GM12878 (cell line): ENCODE measurements at regions not wholly inside any gene's neighbourhood (a gene's known extent, or its start where the extent isn't known, plus 50 kb on each side); places are given as distances from the start of the nearest gene placed in this dataset.

Experiments
- ATAC-seq: fragments of 200-7000 bp; cut with Tn5 transposase; 3 replicates; pipeline ENCODE4 v1.9.1; 2020; ENCODE audit warnings: mild to moderate bottlenecking, moderate library complexity
- BruUV-seq: library from RNA; stranded (reverse); fragments of 400-500 nt; replicated peaks from 2 replicates; lab custom pipeline; 2021; lab: Mats Ljungman, UMichigan
- CTCF ChIA-PET: fragments of 300-600 bp; sonication (Branson Sonifier 250); formaldehyde crosslinking; extraction: SDS; loops from one replicate; lab custom pipeline; 2021; ENCODE audit warnings: inconsistent platforms; lab: Yijun Ruan, JAX
- POLR2A ChIA-PET: fragments of 350-600 bp; formaldehyde crosslinking; extraction: SDS; loops from one replicate; lab custom pipeline; 2021; ENCODE audit warnings: inconsistent platforms; lab: Charles Lee
- RAD21 ChIA-PET: fragments of 300-600 bp; sonication (Branson Sonifier 250); formaldehyde crosslinking; loops from one replicate; lab custom pipeline; 2023; ENCODE audit warnings: antibody characterized with exemption; ENCODE audit not compliant: unreplicated experiment; lab: Charles Lee
- SMC1A ChIA-PET: fragments of 300-600 bp; sonication (Branson Sonifier 250); formaldehyde crosslinking; loops from one replicate; lab custom pipeline; 2023; ENCODE audit not compliant: unreplicated experiment, uncharacterized antibody; lab: Charles Lee
- DNase-seq: peaks from one replicate; pipeline ENCODE4 v3.0.0-alpha.2; 2011; ENCODE audit warnings: low read depth, low spot score
- FAIRE-seq: peaks from 3 replicates; lab custom pipeline; 2011; peaks lifted over from hg19 to GRCh38; lab: Jason Lieb, UNC
- H2AFZ ChIP-seq: 2 replicates; pipeline ENCODE4 v1.6.0; 2011; ENCODE audit warnings: low read depth, low read length, control low read depth; ENCODE audit not compliant: control insufficient read depth
- H3K27ac ChIP-seq: 2 replicates; pipeline ENCODE4 v1.5.1; 2011; ENCODE audit warnings: control low read depth; ENCODE audit not compliant: control insufficient read depth, insufficient read depth
- H3K27me3 ChIP-seq, 2 experiments: replicated peaks in 1 of 2; 2 replicates each; pipeline versions ENCODE4 v1.6.0 to v1.6.1; 2011; ENCODE audit warnings: low read length in 1 of 2; ENCODE audit not compliant: control insufficient read depth in 2 of 2, insufficient read depth in 2 of 2
- H3K36me3 ChIP-seq, 2 experiments: 2 replicates each; pipeline ENCODE4 v1.5.1; 2011; ENCODE audit warnings: low read length in 1 of 2; ENCODE audit not compliant: control insufficient read depth in 2 of 2, insufficient read depth in 2 of 2
- H3K4me1 ChIP-seq: 2 replicates; pipeline ENCODE4 v1.6.1; 2011; ENCODE audit warnings: mild to moderate bottlenecking, low read length, moderate library complexity, mixed read lengths; ENCODE audit not compliant: control insufficient read depth, insufficient read depth
- H3K4me2 ChIP-seq: 2 replicates; pipeline ENCODE4 v1.6.0; 2011; ENCODE audit warnings: control low read depth; ENCODE audit not compliant: control insufficient read depth, insufficient read depth
- H3K4me3 ChIP-seq: fragments of 200-600 bp; sonication (generic); 2 replicates; pipeline ENCODE4 v1.5.1; 2016
- H3K79me2 ChIP-seq: 2 replicates; pipeline ENCODE4 v1.6.0; 2011; ENCODE audit warnings: low read length; ENCODE audit not compliant: control insufficient read depth, insufficient read depth
- H3K9ac ChIP-seq: 2 replicates; pipeline ENCODE4 v1.8.0; 2011; ENCODE audit warnings: low read length, control low read depth, mixed read lengths; ENCODE audit not compliant: control insufficient read depth, insufficient read depth
- H3K9me3 ChIP-seq: replicated peaks from 3 replicates; pipeline ENCODE4 v1.5.1; 2011; ENCODE audit warnings: mild to moderate bottlenecking, low read length; ENCODE audit not compliant: control insufficient read depth, insufficient read depth
- H4K20me1 ChIP-seq: 2 replicates; pipeline ENCODE4 v1.6.0; 2011; ENCODE audit not compliant: control insufficient read depth, insufficient read depth
- CBX3 ChIP-seq: fragments of 200-600 bp; sonication (generic); IDR thresholded peaks from 2 replicates; pipeline ENCODE4 v1.6.1; 2016; ENCODE audit warnings: low read depth, borderline replicate concordance
- IRF4 ChIP-seq: IDR thresholded peaks from 2 replicates; pipeline ENCODE4 v1.6.1; 2011; ENCODE audit warnings: low read depth, low read length
- KDM1A ChIP-seq: fragments of 200-600 bp; sonication (generic); IDR thresholded peaks from 2 replicates; pipeline ENCODE4 v1.6.1; 2016; ENCODE audit warnings: borderline replicate concordance
- KLF5 ChIP-seq: fragments of 450-650 bp; IDR thresholded peaks from 2 replicates; pipeline ENCODE4 v1.6.1; 2014; ENCODE audit warnings: mild to moderate bottlenecking; ENCODE audit not compliant: partially characterized antibody
- MAX ChIP-seq: IDR thresholded peaks from 2 replicates; pipeline ENCODE4 v1.6.1; 2012; ENCODE audit warnings: low read depth, low read length, improper control_type of control experiment
- PBX3 ChIP-seq: IDR thresholded peaks from 2 replicates; pipeline ENCODE4 v1.6.1; 2011; ENCODE audit warnings: mild to moderate bottlenecking, low read depth, low read length, moderate library complexity; ENCODE audit not compliant: insufficient replicate concordance
- POU2F2 ChIP-seq: IDR thresholded peaks from 3 replicates; pipeline ENCODE4 v1.6.1; 2011; ENCODE audit warnings: low read depth, mild to moderate bottlenecking, low read length, borderline replicate concordance
- RB1 ChIP-seq: fragments of 450-650 bp; formaldehyde crosslinking; IDR thresholded peaks from 2 replicates; pipeline ENCODE4 v1.6.1; 2017; ENCODE audit warnings: mild to moderate bottlenecking, borderline replicate concordance
- SIN3A ChIP-seq: IDR thresholded peaks from 2 replicates; pipeline ENCODE4 v1.6.1; 2012; ENCODE audit warnings: low read depth, low read length, improper control_type of control experiment
- SMARCA5 ChIP-seq: fragments of 450-650 bp; IDR thresholded peaks from 2 replicates; pipeline ENCODE4 v1.6.1; 2017; ENCODE audit warnings: mild to moderate bottlenecking
- SREBF1 ChIP-seq: IDR thresholded peaks from 2 replicates; pipeline ENCODE4 v1.6.1; 2012; ENCODE audit warnings: mild to moderate bottlenecking, low read length
- ZNF207 ChIP-seq: fragments of 450-650 bp; IDR thresholded peaks from 2 replicates; pipeline ENCODE4 v1.6.1; 2014; ENCODE audit warnings: antibody characterized with exemption, mild to moderate bottlenecking, borderline replicate concordance
- ZNF384 ChIP-seq: IDR thresholded peaks from 2 replicates; pipeline ENCODE4 v1.6.1; 2012; ENCODE audit warnings: low read depth, mild to moderate bottlenecking, low read length, improper control_type of control experiment, borderline replicate concordance
- WGBS: methylation state at CpG from one replicate; pipeline ENCODE4 v1.1.6; 2016; ENCODE audit warnings: low lambda C conversion rate; ENCODE audit not compliant: insufficient replicate concordance, insufficient coverage; ENCODE audit errors: missing lambda C conversion rate; 5-methylcytosine and 5-hydroxymethylcytosine counted together
- in situ Hi-C: fragments of 300-500 bp; cut with MboI; formaldehyde crosslinking; loops from 9 replicates; pipeline ENCODE4 v1.14.3; 2018; ENCODE audit warnings: mixed read lengths
- intact Hi-C: fragments of 100-400 bp; cut with micrococcal nuclease; formaldehyde crosslinking; loops from one replicate; pipeline ENCODE4 v1.14.2; 2022; ENCODE audit not compliant: unreplicated experiment
- TF ChIP-seq, protein P1 (sequence below): fragments of 450-650 bp; formaldehyde crosslinking; IDR thresholded peaks from 2 replicates; pipeline ENCODE4 v1.4.0; 2022; ENCODE audit warnings: mild to moderate bottlenecking, moderate library complexity
- TF ChIP-seq, protein P2 (sequence below): fragments of 450-650 bp; IDR thresholded peaks from 2 replicates; pipeline ENCODE4 v1.6.1; 2017; ENCODE audit warnings: antibody characterized with exemption, mild to moderate bottlenecking, moderate library complexity
- TF ChIP-seq, protein P3 (sequence below): fragments of 450-650 bp; IDR thresholded peaks from 2 replicates; pipeline ENCODE4 v1.6.1; 2014; ENCODE audit warnings: mild to moderate bottlenecking

DNA sequence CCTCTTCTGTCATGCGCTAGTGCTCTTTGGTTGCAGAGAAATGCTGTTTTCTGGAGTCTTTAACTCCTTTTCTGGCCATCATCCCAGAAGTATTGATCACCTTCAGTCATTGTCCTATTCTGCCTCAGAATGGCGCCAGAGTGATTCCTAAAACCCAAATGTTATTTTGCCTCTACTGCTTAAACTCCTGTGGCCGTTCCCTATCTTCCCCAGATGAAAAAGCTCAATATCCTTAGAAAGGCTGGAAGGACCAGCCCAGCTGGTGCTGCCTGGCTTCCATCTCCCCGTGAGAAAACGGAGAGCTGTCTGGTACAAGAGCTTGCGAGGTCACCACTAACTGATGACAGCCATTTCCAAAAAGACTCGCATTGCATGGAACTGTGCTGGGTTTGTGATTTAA is 179.1 kb downstream of the RBM26 start:
- 57% methylated on average over 7 of the region's 7 CpGs for WGBS
- peak; percentile 23; the same call in 2 of the 3 replicates for ATAC-seq
- H3K4me2 ChIP-seq, result peak overlapping the region; percentile 78; the same call in 1 of the 2 replicates
- no peaks in the 10 kb centered on the region; the same call in 2 of the 3 replicates for H3K9me3 ChIP-seq
- peak overlapping the region; percentile 30; the same call in 1 of the 2 replicates for H3K27ac ChIP-seq
- no peak overlapping the region for H3K4me3 ChIP-seq
- ChIA-PET POLR2A (no interaction called here), CTCF (interaction anchor here (0.6 to 1.5 kb wide), 4 partner anchors 12 to 770 kb away, joined by 3 to 4 read pairs (median 4); no protein-coding TSS in a partner anchor), RAD21 (interaction anchor here (0.9 to 1.6 kb wide), 7 partner anchors 12 to 351 kb away, joined by 3 to 5 read pairs (median 3); no protein-coding TSS in a partner anchor), SMC1A (interaction anchor here (0.6 to 2.3 kb wide), 7 partner anchors 16 to 1323 kb away, joined by 3 to 12 read pairs (median 3); no protein-coding TSS in a partner anchor)
- no TSS peak for BruUV-seq
- FAIRE-seq, result no peak
- intact Hi-C loops, result loop anchor here (5.0 kb wide), 1 partner anchor 35 kb away; no protein-coding TSS in a partner anchor
- no peak overlapping the region for H3K9ac ChIP-seq
- peaks cover 10% of the 10 kb centered on the region for H3K4me1 ChIP-seq
- no peaks in the 10 kb centered on the region for H4K20me1 ChIP-seq
- no peak overlapping the region; the same call in 1 of the 2 replicates for H2AFZ ChIP-seq
- no peaks in the 10 kb centered on the region for H3K36me3 ChIP-seq
- no peaks in the 10 kb centered on the region for H3K27me3 ChIP-seq
- in situ Hi-C loops, result no loop called here
- no peak for DNase-seq
- no peaks in the 10 kb centered on the region for H3K79me2 ChIP-seq
- TF ChIP-seq KDM1A (no peak), SMARCA5 (no peak), SREBF1 (no peak), MAX (no peak), ZNF384 (no peak), SIN3A (no peak), CBX3 (no peak), ZNF207 (no peak), RB1 (no peak), PBX3 (no peak), KLF5 (no peak), POU2F2 (no peak), IRF4 (no peak)
- TF ChIP-seq, protein P1, sequence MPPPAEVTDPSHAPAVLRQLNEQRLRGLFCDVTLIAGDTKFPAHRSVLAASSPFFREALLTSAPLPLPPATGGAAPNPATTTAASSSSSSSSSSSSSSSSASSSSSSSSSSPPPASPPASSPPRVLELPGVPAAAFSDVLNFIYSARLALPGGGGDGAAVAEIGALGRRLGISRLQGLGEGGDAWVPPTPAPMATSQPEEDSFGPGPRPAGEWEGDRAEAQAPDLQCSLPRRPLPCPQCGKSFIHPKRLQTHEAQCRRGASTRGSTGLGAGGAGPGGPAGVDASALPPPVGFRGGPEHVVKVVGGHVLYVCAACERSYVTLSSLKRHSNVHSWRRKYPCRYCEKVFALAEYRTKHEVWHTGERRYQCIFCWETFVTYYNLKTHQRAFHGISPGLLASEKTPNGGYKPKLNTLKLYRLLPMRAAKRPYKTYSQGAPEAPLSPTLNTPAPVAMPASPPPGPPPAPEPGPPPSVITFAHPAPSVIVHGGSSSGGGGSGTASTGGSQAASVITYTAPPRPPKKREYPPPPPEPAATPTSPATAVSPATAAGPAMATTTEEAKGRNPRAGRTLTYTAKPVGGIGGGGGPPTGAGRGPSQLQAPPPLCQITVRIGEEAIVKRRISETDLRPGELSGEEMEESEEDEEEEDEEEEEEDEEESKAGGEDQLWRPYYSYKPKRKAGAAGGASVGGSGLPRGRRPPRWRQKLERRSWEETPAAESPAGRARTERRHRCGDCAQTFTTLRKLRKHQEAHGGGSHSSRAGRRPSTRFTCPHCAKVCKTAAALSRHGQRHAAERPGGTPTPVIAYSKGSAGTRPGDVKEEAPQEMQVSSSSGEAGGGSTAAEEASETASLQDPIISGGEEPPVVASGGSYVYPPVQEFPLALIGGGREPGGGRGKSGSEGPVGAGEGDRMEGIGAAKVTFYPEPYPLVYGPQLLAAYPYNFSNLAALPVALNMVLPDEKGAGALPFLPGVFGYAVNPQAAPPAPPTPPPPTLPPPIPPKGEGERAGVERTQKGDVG (CRISPR knock-in tag), result no peak
- TF ChIP-seq, protein P2, sequence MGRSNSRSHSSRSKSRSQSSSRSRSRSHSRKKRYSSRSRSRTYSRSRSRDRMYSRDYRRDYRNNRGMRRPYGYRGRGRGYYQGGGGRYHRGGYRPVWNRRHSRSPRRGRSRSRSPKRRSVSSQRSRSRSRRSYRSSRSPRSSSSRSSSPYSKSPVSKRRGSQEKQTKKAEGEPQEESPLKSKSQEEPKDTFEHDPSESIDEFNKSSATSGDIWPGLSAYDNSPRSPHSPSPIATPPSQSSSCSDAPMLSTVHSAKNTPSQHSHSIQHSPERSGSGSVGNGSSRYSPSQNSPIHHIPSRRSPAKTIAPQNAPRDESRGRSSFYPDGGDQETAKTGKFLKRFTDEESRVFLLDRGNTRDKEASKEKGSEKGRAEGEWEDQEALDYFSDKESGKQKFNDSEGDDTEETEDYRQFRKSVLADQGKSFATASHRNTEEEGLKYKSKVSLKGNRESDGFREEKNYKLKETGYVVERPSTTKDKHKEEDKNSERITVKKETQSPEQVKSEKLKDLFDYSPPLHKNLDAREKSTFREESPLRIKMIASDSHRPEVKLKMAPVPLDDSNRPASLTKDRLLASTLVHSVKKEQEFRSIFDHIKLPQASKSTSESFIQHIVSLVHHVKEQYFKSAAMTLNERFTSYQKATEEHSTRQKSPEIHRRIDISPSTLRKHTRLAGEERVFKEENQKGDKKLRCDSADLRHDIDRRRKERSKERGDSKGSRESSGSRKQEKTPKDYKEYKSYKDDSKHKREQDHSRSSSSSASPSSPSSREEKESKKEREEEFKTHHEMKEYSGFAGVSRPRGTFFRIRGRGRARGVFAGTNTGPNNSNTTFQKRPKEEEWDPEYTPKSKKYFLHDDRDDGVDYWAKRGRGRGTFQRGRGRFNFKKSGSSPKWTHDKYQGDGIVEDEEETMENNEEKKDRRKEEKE, result no peak
- TF ChIP-seq, protein P3, sequence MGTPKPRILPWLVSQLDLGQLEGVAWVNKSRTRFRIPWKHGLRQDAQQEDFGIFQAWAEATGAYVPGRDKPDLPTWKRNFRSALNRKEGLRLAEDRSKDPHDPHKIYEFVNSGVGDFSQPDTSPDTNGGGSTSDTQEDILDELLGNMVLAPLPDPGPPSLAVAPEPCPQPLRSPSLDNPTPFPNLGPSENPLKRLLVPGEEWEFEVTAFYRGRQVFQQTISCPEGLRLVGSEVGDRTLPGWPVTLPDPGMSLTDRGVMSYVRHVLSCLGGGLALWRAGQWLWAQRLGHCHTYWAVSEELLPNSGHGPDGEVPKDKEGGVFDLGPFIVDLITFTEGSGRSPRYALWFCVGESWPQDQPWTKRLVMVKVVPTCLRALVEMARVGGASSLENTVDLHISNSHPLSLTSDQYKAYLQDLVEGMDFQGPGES, result no peak
